DOHH2 (cell line): ENCODE measurements at regions not wholly inside any gene's neighbourhood (a gene's known extent, or its start where the extent isn't known, plus 50 kb on each side); places are given as distances from the start of the nearest gene placed in this dataset.

Experiments
- H3F3A ChIP-seq: fragments of 200-600 bp; sonication (generic), shearing (Covaris generic); 2 replicates; pipeline ENCODE4 v1.6.0; 2016; ENCODE audit warnings: antibody characterized with exemption, mild to moderate bottlenecking; ENCODE audit not compliant: control insufficient read depth, insufficient read depth
- H3K27ac ChIP-seq: fragments of 200-600 bp; sonication (generic); 2 replicates; pipeline ENCODE4 v1.5.1; 2014; ENCODE audit warnings: low read depth, mild to moderate bottlenecking, low read length, moderate library complexity
- H3K27me3 ChIP-seq: fragments of 200-600 bp; sonication (generic); 2 replicates; pipeline ENCODE4 v1.6.1; 2014; ENCODE audit warnings: mild to moderate bottlenecking, low read length, mixed read lengths; ENCODE audit not compliant: control insufficient read depth
- H3K36me3 ChIP-seq: fragments of 200-600 bp; sonication (generic); 2 replicates; pipeline ENCODE4 v1.6.1; 2014; ENCODE audit warnings: mild to moderate bottlenecking, low read length, moderate library complexity, mixed read lengths; ENCODE audit not compliant: control insufficient read depth
- H3K4me1 ChIP-seq: fragments of 200-600 bp; sonication (generic); 2 replicates; pipeline ENCODE4 v1.6.1; 2014; ENCODE audit warnings: mild to moderate bottlenecking, low read length, mixed read lengths; ENCODE audit not compliant: control insufficient read depth
- H3K4me2 ChIP-seq: fragments of 200-600 bp; sonication (generic); 2 replicates; pipeline ENCODE4 v1.6.0; 2014; ENCODE audit warnings: mild to moderate bottlenecking, low read length, moderate library complexity
- H3K4me3 ChIP-seq: fragments of 200-600 bp; sonication (generic); 2 replicates; pipeline ENCODE4 v1.5.1; 2014; ENCODE audit warnings: mild to moderate bottlenecking, low read length, mixed read lengths
- H3K79me2 ChIP-seq: fragments of 200-600 bp; sonication (generic); 2 replicates; pipeline ENCODE4 v1.6.1; 2014; ENCODE audit warnings: mild to moderate bottlenecking, low read length, mixed read lengths; ENCODE audit not compliant: control insufficient read depth
- H3K9me2 ChIP-seq: fragments of 200-600 bp; sonication (generic); replicated peaks from 2 replicates; pipeline ENCODE4 v1.6.1; 2014; ENCODE audit warnings: mild to moderate bottlenecking, low read length, mixed read lengths; ENCODE audit not compliant: control insufficient read depth
- H3K9me3 ChIP-seq: fragments of 200-600 bp; sonication (generic); 2 replicates; pipeline ENCODE4 v1.6.1; 2014; ENCODE audit warnings: antibody characterized with exemption, low read length, mixed read lengths; ENCODE audit not compliant: control insufficient read depth, insufficient read depth
- H4K20me1 ChIP-seq: fragments of 200-600 bp; sonication (generic); 2 replicates; pipeline ENCODE4 v1.6.0; 2014; ENCODE audit warnings: low read depth, mild to moderate bottlenecking, antibody characterized with exemption, low read length, moderate library complexity; ENCODE audit not compliant: control insufficient read depth, insufficient read depth
- CTCF ChIP-seq: fragments of 200-600 bp; sonication (generic); IDR thresholded peaks from one replicate; pipeline ENCODE4 v1.5.1; 2014; ENCODE audit warnings: antibody characterized with exemption, mild to moderate bottlenecking, low read depth, low read length; ENCODE audit not compliant: poor library complexity, severe bottlenecking
- EZH2phosphoT487 ChIP-seq: fragments of 200-600 bp; sonication (generic); IDR thresholded peaks from 2 replicates; pipeline ENCODE4 v1.6.1; 2017; ENCODE audit warnings: borderline replicate concordance, mild to moderate bottlenecking, antibody characterized with exemption, low read length, moderate library complexity, mixed read lengths

DNA sequence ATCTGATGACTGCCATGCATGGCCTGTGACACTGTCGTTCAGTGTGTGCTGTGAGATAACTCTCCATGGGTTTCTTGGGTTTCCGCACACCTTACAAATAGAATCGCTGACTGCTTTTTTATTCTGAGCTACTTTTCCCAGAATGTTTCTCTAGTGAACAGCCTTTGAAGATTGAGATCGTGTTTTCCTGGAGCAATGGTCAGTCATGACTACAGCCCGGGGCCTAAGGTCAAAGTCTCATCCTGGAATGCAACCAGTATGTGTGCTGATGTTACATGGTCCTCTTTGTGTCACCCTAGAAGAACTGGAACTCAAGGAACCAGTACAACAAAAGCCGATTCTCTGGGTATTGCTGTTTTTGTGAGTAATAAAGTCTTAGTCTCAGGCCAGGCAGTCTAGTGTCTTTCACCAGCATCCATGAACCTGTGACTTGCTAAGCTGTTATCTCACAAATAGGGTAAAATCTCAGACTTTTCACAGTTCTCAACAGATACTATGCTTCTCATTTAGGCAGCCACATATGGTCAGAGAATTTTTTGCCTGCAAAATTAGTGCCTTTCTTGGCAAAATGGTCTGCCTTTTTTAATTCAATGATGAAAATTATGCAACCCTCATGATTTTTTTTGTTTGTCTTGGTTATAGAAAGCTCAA, 124.9 kb upstream of the PIEZO2 start:
- Histone ChIP-seq H3K79me2 (no peaks in the 10 kb centered on the region), H3K4me2 (no peak overlapping the region), H3K27me3 (no peaks in the 10 kb centered on the region), H3K4me1 (no peaks in the 10 kb centered on the region; the same call in 1 of the 2 replicates), H3K9me2 (no peaks in the 10 kb centered on the region), H3K27ac (no peak overlapping the region), H3F3A (no peaks in the 10 kb centered on the region), H3K36me3 (no peaks in the 10 kb centered on the region), H4K20me1 (no peaks in the 10 kb centered on the region), H3K9me3 (no peaks in the 10 kb centered on the region), H3K4me3 (no peak overlapping the region)
- TF ChIP-seq CTCF: no peak
- no peak for TF ChIP-seq EZH2phosphoT487

GRCh38 chr18:11272516-11272915, 123.1 kb upstream of the PIEZO2 start:
- no peak for TF ChIP-seq CTCF
- no peak for TF ChIP-seq EZH2phosphoT487
- Histone ChIP-seq H3K9me2 (no peaks in the 10 kb centered on the region), H4K20me1 (no peaks in the 10 kb centered on the region), H3K4me3 (no peak overlapping the region), H3K4me1 (no peaks in the 10 kb centered on the region; the same call in 1 of the 2 replicates), H3K4me2 (no peak overlapping the region), H3K27me3 (no peaks in the 10 kb centered on the region), H3K36me3 (no peaks in the 10 kb centered on the region), H3K79me2 (no peaks in the 10 kb centered on the region), H3K27ac (no peak overlapping the region), H3K9me3 (no peaks in the 10 kb centered on the region), H3F3A (no peaks in the 10 kb centered on the region)

DNA sequence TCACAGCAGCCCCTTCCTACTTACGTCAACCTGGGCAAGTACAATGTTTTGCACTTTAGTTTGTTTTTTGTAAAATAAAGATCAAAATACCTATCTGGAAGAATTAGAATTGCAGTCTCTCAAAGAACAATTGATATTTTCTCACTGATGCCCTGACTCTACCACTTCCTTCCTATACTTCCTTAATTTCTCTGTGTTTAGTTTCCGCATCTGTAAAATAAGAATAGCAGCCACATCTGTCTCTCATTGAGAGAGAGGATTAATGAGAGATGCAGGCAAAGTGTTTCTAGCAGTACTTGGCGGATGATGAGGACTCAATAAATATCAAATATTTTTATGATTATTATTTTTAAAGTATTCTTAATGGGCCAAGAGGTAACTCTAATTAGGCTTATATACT, 122.6 kb upstream of the PIEZO2 start:
- H3K4me1 ChIP-seq: no peaks in the 10 kb centered on the region; the same call in 1 of the 2 replicates
- no peak overlapping the region for H3K4me3 ChIP-seq
- H3F3A ChIP-seq: no peaks in the 10 kb centered on the region
- TF ChIP-seq EZH2phosphoT487: no peak
- TF ChIP-seq CTCF: no peak
- no peak overlapping the region for H3K27ac ChIP-seq
- H4K20me1 ChIP-seq: no peaks in the 10 kb centered on the region
- no peak overlapping the region for H3K4me2 ChIP-seq
- no peaks in the 10 kb centered on the region for H3K36me3 ChIP-seq
- no peaks in the 10 kb centered on the region for H3K9me2 ChIP-seq
- no peaks in the 10 kb centered on the region for H3K9me3 ChIP-seq
- H3K79me2 ChIP-seq: no peaks in the 10 kb centered on the region
- no peaks in the 10 kb centered on the region for H3K27me3 ChIP-seq
